GM13976 (cell line): ENCODE measurements at regions not wholly inside any gene's neighbourhood (a gene's known extent, or its start where the extent isn't known, plus 50 kb on each side); places are given as distances from the start of the nearest gene placed in this dataset.

Source experiments
- DNase-seq: peaks from one replicate; pipeline ENCODE4 v3.0.0; 2012; ENCODE audit warnings: low spot score
- in situ Hi-C: fragments of 300-500 bp; cut with MboI; formaldehyde crosslinking; loops from one replicate; pipeline ENCODE4 v1.12.0; 2022; ENCODE audit warnings: low sequenced_read_pairs, mixed read lengths, inconsistent platforms; ENCODE audit not compliant: unreplicated experiment
- TF ChIP-seq, protein P1 (sequence below): IDR thresholded peaks from 2 replicates; pipeline ENCODE4 v1.5.1; 2012; ENCODE audit warnings: borderline replicate concordance, mild to moderate bottlenecking; ENCODE audit not compliant: insufficient read depth; ENCODE audit errors: extremely low read depth, missing control alignments, control extremely low read depth

- TF ChIP-seq, protein P1, sequence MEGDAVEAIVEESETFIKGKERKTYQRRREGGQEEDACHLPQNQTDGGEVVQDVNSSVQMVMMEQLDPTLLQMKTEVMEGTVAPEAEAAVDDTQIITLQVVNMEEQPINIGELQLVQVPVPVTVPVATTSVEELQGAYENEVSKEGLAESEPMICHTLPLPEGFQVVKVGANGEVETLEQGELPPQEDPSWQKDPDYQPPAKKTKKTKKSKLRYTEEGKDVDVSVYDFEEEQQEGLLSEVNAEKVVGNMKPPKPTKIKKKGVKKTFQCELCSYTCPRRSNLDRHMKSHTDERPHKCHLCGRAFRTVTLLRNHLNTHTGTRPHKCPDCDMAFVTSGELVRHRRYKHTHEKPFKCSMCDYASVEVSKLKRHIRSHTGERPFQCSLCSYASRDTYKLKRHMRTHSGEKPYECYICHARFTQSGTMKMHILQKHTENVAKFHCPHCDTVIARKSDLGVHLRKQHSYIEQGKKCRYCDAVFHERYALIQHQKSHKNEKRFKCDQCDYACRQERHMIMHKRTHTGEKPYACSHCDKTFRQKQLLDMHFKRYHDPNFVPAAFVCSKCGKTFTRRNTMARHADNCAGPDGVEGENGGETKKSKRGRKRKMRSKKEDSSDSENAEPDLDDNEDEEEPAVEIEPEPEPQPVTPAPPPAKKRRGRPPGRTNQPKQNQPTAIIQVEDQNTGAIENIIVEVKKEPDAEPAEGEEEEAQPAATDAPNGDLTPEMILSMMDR = no peak
- DNase-seq = peak; percentile 5
- in situ Hi-C loops = no loop called here
Observed at GRCh38 chr6:119856136-119856535, 506.6 kb upstream of the MAN1A1 start.

DNA sequence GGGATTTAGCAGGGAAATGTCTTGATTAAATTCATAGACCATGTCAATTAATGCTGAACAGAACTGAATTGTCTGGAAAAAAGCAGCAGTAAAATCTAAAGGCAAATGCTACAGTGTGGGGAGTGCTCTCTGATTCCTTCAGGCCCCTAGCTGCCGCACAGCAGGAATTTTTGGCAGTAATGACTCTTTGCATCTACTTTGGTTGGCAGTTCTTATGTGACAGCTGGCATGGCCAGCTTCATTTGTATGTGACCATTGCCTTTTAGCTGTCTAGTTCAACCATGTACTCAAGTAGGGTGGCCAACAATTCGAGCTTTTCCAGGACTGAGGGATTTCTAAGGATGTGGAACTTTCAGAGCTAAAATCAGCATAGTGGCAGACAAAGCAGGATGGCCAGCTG lies 499.1 kb upstream of the MAN1A1 start:
- in situ Hi-C loops = no loop called here

GRCh38 chr6:119845161-119845560 lies 495.6 kb upstream of the MAN1A1 start:
- TF ChIP-seq, protein P1 = no peak
- in situ Hi-C loops = no loop called here

More for the DNA sequence above, 499.1 kb upstream of the MAN1A1 start:
- DNase-seq = no peak
- TF ChIP-seq, protein P1 = no peak

GRCh38 chr6:119844387-119844786 lies 494.8 kb upstream of the MAN1A1 start:
- TF ChIP-seq, protein P1 = no peak
- in situ Hi-C loops = no loop called here
- DNase-seq = no peak

More at GRCh38 chr6:119845161-119845560, 495.6 kb upstream of the MAN1A1 start:
- DNase-seq = no peak

- in situ Hi-C loops = no loop called here
- no peak for DNase-seq
- TF ChIP-seq, protein P1 = no peak
Observed at GRCh38 chr6:119842191-119842590, 492.6 kb upstream of the MAN1A1 start.

DNA sequence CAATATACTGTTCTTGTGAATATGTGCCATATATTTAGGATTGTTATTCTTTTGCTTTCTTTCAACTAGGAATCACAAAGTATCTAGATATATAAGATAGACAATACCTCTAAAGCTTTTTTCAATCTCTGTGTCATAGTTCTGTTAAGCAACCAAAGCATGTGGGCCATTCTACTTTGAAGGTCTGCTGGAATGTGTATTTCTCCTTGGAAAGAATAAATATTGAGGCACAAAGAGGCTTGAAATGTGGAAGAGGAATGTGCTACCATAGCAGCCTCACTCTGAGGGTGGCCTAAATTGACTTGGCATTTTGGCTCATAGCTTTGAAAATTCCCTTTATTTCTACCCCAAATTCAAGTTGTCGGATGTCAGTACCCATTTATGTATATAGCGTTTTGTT lies 488.5 kb upstream of the MAN1A1 start:
- TF ChIP-seq, protein P1 = no peak
- DNase-seq = no peak
- in situ Hi-C loops = no loop called here

DNA sequence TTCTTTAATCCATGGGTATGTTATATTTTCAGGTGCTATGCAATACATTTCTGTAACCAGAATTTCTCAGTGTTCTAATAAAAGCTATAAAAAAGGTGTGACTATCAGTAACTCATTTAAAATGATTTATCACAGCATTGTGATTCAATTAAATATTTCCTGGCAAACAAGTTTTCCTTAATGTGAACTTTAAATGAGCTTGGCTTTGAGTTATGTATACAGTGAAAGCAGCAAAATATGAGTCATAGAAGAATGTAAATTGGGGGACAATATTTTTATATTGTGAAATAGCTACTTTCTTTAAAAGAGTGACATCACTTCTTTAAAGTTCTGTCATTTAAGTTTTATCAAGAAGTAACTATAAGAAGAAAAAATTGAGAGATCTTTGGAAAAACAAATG lies 484.9 kb upstream of the MAN1A1 start:
- DNase-seq = no peak
- TF ChIP-seq, protein P1 = no peak
- in situ Hi-C loops = no loop called here
